NCI-H774 (cell line): ENCODE measurements at regions not wholly inside any gene's neighbourhood (a gene's known extent, or its start where the extent isn't known, plus 50 kb on each side); places are given as distances from the start of the nearest gene placed in this dataset.
A peak's percentile ranks its signal among the peaks of the same experiment; 100 is the strongest.
"Not testable (repeated sequence)": the region's sequence is repeated elsewhere in the genome, so short reads cannot be mapped to it uniquely, and the experiment has no call there.

Source experiments
- DNase-seq: peaks from one replicate; lab custom pipeline; 2025; lab: John Stamatoyannopoulos, UW

DNA sequence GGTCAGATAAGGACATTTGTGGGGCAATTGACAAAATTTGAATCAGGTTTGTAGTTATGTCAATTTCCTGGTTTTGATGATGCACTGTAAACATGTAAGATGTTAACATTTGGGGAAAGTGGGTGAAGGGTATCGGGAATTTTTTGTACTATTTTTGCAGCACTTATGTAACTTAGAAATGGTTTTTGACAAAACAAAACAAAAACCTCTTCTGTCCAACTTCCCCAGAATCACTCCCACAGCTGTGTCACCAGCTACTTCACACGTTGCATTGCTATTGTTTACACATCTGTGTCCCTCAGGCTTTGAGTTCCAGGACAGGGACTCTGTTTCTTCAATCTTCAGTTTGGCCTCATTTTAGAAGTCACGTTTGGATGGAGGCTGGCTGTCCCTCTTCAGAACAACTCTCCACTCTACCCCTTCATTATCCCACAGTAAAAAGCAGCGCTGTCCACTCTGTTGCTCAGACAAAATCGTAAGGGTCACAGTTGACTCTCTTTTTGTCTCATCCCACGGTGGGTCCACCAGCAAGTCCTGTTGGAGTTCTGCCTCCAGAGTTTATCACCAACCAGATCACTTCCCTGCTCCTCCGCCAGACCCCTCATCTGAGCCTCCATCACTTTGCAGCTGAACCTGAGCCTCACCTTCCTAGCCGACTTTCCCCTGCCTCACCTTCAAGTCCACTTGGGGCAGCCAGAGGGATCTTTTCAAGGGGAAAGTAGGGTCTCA is 63.2 kb downstream of the NENF start:
- DNase-seq = no peak

DNA sequence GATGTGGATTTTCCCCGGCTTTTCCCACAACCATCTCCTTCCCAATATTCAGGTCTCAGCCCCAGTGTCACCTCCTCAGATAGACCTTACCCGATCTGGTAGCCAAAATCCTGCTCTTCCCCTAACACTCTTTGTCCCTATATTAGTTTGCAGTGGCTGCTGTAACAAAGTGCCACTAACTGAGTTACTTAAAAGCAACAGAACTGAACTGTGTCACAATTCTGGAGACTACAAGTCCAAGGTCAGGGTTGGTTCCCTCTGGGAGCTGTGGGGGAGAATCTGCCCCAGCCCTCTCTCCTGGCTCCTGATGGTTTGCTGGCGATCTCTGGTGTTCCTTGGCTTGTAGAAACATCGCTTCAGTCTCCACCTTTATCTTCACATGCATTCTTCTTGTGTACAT is 64.0 kb downstream of the NENF start:
- no peak for DNase-seq

DNA sequence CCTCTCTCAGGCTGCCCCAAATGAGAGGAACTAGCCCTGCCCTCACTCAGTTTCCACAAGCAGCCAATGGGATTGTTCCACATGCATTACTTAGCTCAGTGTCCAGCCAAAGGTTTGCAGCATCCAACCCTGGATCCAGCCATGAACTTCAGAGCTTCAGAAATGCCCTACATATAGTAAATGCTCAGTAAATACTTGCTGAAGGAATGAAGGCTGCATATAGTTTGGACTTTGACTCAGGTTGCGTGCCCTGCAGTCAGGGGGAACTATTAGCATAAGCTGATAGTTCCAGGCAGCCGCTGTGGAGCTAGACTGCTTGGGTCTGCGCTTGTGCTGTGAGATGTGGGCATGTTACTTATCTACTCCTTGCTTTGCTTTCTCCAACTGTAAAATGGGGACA is 64.8 kb downstream of the NENF start:
- DNase-seq = no peak

DNA sequence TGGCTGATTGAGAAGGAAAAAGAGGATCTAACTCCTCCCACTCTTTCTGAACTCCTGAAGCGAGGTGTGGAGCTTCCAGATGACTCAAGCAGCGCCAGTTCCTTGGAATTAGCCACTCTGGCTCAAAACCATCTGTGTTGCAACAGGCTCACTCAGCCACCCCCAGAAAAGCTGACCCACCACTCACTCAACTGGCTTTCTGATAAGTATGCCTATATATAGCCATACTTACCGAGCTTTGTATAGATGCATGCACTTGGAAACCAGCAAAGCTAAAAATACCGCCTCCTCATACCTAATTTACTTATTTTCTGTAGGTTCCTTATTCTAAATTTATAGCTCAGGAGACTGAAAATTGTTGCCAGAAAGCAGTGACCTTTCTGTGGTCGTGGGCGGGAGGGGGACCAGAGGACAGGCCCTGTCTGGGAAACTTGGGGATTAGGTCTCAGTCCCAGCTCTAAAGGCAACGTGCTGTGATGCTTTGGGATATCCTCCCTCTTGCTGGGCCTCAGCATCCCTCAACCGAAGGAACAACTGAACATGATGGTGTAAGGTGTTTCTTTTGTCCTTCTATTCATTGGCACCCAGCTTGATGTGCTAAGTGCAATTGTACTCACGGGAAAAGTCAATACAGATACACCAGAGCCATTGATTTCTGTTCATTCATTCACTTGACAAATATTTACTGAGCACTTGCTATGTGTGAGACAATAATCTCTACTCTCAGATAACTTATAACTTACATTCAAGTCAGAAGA is 65.7 kb downstream of the NENF start:
- DNase-seq = peak; percentile 91

DNA sequence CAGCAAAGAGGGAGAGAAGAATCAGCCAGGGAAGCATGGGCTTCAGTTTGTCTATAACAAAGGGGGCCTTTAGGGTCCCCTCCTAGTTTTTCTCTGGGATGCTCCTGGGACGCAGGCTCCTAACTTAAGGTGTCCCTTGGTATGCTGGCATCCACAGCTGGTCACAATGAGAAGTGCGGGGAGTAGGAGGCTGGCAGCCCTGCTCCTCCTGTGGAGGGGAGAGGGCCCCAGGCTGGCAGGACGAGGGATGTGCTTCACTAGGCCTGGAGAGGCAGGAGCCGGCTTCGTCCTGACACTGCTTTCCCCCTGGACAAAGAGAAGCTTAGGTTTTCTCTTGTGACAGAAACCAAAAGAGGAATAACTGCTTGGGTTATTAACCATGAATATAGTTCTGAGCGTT is 67.6 kb downstream of the NENF start:
- DNase-seq = no peak

DNA sequence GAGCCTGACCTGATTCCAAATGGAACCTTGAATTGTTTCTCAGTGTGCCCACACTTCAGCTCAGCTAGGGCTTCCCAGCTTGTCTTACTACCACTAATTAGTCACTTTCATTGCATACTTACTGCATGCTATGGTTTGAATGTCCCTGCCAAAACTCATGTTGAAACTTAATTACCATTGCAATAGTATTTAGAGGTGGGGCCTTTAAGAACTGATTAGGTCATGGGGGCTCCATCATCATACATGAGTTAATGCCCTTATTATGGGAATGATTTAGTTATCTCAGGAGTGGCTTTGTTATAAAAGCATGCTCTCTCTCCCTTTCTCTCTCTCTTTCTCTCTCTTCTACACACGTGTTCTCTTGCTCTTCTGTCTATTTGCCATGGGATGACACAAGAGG is 68.3 kb downstream of the NENF start:
- DNase-seq = no peak

DNA sequence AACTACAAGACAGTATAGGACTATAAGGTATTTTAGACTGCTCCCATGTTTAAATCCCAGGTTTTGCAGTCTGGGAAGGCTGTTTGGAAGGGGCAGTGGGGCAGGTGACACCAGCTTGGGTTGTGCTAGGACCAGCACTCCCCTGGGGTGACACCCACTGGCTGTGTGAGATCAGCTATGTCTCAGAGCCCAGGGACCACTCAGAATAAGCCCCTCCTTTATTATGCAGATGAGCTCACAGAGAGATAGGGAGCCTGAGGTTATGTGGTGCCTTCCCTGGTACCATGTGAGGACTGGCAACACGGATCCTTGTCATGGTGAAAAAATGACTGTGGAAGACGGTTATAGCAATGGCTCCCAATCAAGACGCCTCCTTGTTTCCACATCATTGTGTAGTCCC is 71.0 kb downstream of the NENF start:
- DNase-seq = no peak

DNA sequence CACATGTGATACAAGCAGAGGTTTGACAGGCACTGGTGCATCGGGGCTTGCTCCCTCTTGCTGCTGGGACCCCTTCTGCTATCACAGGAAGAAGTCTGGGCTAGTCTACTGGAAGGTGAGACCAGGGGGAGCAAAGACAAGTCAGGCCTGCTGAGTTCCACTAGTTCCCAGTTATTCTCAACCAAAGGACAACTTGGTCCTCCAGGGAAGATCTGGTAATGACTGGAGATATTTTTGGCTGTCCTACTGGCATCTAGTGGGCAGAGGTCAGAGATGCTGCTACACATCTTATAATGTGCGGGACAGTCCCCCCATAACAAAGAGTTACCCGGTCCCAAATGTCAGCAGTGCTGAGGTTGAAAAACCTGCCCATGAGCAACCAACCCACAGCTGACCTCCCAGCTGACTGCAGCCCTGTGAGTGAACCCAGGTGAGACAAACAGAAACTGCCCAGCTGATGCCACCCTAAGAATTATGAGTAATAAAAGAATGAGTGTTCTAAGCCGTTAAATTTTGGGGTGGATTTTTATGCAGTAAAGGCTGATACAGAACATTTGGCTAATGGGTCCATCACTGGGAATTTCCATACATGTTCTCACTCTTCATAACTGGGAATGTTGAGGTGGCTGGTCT is 71.6 kb downstream of the NENF start:
- no peak for DNase-seq

DNA sequence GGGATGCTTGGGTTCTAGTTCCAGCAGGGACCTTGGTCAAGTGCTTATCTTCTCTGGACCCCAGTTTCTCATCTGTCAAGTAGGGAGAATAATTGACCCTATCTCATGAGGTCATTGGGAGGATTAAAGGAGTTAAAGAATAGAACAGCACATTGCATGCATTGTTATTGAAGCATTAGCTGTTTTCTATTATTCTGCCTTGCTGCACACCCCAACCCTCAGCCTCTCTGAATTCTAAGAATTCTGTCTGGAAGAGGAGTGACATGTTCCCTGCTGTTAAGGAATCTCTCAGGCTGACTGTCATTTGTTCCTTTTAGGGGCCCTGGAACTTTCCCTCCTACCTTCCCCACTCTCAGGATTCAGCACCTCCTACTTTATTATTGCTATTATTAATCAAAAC is 73.9 kb downstream of the NENF start:
- DNase-seq = no peak

DNA sequence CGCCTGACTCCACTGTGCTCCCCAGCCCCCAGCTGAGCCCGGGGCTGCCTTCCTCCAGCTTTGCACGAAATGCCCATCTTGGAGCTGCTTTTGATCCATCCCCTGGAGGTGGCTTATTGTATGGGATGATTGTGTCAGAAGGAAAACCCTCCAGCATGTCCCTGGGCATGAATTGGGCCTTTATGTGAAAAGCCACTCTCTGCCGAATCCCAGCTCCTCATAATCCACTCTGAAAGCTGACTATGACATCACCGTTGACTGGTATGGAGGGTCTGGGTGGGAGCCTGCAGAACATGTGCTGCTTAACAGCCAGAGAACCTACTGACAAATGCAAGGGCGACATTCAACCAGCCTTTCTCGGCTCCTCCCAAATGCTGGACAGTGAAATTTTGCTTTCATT is 74.6 kb downstream of the NENF start:
- no peak for DNase-seq

DNA sequence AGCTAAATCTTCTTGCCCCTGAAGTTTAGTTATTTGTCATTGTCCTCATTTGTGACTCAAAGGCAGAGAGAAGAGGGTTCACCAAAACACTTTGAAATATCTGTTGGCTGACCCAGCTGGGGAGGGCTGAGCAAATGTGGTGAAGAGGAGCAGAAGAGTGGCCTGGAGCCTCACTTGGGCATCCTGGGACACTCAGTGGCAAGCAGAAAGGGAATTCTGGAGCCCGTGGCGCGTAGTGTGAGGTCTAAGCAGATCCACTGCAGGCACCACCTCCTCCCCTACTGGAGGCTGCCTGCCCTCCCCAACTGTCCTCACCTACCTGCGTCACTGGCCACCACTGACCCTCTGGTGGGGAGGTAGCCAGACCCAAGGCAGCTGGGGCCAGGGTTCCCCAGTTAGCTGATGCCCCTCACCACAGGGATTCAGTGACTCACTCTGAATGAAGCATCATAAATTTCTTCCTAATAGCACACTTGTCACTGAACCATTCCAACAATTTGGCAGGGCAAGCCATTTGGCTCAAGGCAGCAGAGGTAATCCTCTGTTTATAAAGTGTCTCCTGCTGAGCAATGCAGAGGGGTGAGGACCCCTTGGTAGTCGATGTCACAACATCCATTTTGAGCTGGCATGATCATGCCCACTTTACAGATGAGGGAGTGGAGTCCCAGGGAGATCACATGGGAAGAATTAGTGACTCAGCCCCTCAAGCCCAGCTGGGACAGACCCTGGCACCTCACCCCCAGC is 80.3 kb downstream of the NENF start:
- no peak for DNase-seq

DNA sequence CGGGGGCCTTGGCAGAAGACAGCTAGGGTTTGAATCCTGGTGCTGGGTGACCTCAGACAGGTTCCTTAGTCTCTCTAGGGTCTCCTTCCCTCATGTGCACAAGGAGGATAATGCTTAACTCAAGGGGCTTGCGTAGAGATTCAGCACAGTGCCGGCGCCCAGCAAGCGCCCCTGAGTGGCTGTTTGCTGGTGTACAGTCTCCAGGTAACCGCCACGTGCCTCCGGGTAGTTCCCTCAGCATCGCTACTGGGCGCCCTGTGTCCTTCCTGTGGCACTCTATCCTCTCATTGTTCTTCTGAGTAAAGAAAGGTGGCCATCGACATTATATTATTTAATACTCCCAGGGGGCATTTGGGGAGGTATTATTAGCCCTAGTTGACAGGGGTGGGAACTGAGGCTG is 80.9 kb downstream of the NENF start:
- no peak for DNase-seq

DNA sequence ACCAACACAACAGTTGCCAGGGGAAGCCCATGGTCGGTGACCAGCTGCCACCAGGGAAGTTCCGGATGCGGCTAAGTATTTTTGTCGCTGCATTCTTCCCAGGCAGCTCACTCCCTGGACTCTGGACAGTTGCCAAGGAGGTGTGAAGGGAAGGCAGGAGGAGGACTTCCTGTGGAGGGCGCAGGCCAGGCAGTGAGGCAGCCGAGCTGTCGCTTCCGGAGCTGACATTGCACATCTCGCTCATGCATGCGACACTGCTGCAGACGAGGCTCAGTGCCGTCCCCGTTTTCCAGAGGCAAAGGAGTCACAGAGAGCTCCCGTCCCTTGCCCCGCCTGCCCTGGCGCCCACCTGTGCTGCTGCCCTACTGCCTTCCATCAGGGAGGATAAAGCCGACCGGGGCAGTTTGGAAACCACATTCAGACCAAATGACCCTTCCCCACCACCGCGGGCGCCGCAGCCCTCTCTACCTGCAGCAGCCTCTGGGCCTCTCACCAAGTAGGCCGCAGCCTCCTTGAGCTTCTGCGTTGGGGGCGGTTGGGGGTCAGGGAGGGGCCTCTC is 81.4 kb downstream of the NENF start:
- DNase-seq = no peak

DNA sequence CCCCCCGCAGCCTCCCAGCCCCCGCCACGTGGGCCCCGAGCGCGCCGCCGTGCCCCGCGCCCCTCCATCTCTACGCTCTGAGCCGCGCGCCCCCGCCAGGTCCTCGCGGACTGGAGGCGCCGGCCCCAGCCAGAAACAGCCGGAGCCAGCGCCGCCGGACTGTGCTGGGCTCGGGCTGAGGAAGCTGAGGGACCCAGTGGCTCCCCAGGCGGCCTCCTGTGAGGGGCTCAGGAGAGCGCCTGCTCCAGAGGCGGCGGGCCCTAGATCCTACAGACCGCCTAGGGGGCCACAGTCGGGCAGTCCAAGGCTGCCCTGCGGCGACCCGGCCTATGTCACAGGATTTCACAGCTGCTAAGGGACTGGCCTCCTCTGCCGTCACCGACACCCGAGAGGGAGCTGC is 82.1 kb downstream of the NENF start:
- DNase-seq = no peak

DNA sequence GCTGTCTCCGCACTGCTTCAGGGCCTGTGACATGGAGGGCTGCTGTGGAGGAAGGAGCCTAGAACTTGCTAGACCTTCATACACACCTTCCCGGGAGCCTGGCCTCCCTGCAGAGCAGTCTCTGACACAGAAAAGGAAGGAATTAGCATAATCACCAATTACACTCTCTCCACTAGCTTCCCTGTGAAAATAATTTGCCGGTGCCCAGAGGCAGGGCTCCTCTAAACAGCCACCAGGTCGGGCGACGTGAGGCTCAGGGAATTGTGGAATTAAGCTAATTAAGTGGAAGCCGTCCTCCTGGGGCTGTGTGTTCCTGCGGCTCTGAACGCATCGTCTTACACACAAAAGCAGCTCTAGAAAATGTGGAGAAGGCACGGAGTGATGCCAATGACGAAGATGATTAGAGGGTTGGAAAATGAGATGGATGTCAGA is 82.6 kb downstream of the NENF start:
- no peak for DNase-seq

DNA sequence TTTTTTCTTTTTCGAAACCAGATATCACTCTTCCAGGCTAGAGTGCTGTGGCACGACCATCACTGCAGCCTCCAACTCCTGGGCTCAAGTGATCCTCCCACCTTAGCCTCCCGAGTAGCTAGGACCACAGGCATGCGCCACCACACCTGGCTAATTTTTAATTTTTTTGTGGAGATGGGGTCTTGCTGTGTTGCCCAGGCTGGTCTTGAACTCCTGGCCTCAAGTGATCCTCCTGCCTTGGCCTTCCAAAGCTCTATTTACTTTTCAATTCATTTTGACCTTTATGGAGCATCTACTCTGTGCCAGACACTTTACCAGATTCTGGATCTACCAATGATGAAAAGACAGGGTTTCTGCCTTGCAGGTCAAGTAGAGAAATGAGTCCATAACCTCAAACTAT is 83.3 kb downstream of the NENF start:
- not testable (repeated sequence) for DNase-seq

DNA sequence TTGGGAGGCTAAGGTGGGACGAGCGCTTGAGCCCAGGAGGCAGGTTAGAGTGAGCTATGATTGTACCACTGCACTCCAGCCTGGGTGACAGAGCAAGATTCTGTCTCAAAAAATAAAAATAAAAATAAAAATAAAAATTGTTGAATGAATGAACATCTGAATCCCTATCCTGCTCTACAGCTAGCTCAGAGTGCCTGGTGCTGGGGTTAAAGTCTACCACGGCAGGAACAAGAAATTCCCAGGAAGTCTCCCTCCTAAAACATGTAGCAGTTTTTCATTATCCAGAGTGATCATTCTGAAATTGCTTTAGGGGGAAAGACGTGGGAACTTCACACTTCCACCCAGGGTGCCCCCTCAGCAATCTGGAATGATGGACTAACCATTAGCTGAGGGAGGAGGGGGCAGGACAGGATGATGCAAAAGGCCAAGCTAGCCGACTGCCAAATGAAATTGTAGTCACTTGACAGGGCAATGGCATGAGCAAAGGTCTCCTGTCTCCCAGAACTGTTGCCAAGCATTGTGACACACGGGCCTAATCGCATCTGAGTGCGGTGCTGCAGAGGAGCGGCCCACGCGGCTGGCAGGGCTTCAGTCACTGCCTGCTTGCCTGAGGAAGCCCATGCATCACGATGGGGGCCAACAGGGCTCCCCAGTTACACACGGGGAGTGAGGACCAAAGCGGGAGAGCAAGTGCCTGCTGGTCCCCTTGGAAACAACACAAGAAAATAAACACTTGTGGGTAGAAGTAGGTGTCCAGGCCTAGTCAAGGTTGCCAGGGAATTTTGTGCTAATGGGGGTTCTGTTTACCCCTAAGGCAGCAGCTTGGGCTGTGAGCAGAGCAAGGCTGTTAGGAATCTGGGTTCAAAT is 85.7 kb downstream of the NENF start:
- no peak for DNase-seq

DNA sequence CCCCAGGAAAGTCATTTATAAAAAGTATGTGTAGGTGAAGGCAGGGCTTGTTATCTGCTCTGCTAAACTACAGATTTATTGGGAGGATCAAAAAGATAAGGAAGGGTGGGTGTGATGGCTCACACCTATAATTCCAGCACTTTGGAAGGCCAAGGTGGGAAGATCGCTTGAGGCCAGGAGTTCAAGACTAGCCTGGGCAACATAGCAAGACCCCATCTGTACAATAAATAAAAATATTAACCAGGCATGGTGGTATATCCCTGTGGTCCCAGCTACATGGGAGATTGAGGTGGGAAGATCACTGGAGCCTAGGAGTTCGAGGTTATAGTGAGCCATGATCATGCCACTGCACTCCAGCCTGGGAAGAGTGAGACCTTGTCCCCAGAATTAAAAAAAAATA is 86.4 kb downstream of the NENF start:
- DNase-seq = no peak

DNA sequence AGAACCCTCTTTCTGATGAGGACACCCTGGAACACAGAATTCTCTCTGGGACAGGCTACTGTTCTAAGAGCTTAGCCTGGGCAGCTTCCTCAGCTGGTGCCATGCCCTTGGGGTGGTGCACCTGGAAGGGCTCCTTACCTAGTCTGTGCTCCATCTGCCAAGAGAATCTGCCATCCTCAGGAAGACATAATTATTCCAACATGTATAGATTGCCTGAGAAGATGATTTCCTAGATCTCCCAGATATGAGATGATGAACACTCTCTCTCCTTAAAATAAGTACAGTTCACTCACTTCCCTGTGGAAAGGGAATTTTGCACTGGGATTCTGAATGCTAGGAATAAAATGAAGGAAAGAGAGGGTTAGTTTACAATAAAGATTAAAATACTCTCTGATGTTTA is 87.6 kb downstream of the NENF start:
- DNase-seq = no peak

DNA sequence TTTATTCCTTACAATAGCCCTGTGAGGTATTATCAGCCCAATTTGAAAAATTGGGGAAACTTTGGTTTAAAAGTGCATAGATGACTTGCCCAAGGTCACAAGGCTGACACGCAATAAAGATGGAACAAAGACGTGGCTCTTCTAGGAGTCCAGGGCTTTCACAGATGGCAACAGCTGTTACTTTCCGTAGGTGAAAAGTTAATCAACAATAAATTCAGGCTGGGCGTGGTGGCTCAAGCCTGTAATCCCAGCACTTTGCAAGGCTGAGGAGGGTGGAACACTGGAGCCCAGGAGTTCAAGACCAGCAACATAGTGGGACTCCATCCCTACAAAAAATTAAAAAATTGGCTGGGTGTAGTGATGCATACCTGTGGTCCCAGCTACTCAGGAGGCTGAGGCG is 87.8 kb upstream of the ATF3 start:
- no peak for DNase-seq

DNA sequence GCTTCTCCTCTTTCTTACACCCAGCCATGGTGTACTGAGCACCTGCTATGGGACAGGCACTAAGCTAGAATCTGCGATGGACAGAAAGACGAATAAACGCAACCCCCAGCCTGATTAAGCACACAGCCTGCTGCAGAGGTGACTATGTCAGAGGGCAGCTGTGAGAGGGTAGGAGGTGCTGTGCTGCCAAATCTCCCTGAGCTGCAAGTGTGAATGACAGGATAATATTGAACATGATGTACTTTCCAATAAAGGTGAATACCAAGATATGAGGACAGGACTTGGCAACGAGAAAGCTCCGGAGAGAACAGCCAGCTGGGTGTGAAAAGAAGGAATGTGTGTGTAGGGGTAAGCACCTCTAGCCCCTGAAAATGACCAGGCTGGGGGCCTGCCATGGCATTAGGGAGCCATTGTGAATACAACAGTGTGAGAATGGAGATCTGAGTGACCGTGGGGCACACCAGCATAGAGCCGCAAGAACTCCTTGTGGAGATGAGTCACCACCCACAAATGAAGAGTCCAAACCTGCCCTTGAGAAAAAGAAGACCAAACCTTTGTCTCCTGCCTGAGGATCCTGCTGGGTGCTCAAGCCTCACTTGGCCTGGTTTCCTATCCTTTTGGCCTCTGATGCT is 83.0 kb upstream of the ATF3 start:
- DNase-seq = no peak
